C4-2B (cell line): ENCODE measurements at regions not wholly inside any gene's neighbourhood (a gene's known extent, or its start where the extent isn't known, plus 50 kb on each side); places are given as distances from the start of the nearest gene placed in this dataset.
A peak's percentile ranks its signal among the peaks of the same experiment; 100 is the strongest.

Experiments
- H3K27ac ChIP-seq: fragments of 450-650 bp; 2 replicates; pipeline ENCODE4 v1.5.1; 2017
- ZFX ChIP-seq: fragments of 450-650 bp; IDR thresholded peaks from 2 replicates; pipeline ENCODE4 v1.6.1; 2017
- TF ChIP-seq, protein P1 (sequence below): fragments of 450-650 bp; conservative IDR thresholded peaks from 2 replicates; pipeline ENCODE4 v1.5.1; 2017; ENCODE audit warnings: mild to moderate bottlenecking

DNA sequence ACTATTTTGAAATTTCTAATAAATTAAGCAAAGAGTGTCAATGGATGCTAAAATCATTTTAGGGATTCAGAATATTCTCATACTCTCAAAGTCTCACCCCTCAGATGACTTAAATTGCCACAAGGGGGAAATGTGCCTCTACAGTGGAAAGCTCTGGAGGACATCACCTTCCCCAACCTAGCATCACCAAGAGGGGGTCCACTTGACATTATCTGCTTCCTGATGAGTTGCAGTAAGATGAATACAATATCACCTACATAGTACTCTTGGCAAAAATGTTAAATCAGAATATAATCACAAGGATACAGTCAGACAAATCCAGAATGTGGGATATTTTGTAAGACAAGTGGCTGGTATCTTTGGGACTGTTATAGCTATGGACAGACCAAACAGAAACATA lies 290.1 kb downstream of the MFSD1 start:
- TF ChIP-seq ZFX, result no peak
- TF ChIP-seq, protein P1, sequence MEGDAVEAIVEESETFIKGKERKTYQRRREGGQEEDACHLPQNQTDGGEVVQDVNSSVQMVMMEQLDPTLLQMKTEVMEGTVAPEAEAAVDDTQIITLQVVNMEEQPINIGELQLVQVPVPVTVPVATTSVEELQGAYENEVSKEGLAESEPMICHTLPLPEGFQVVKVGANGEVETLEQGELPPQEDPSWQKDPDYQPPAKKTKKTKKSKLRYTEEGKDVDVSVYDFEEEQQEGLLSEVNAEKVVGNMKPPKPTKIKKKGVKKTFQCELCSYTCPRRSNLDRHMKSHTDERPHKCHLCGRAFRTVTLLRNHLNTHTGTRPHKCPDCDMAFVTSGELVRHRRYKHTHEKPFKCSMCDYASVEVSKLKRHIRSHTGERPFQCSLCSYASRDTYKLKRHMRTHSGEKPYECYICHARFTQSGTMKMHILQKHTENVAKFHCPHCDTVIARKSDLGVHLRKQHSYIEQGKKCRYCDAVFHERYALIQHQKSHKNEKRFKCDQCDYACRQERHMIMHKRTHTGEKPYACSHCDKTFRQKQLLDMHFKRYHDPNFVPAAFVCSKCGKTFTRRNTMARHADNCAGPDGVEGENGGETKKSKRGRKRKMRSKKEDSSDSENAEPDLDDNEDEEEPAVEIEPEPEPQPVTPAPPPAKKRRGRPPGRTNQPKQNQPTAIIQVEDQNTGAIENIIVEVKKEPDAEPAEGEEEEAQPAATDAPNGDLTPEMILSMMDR, result 0 out of 2 replicates have a peak, but pooled peaks have one; percentile 3
- H3K27ac ChIP-seq, result no peak overlapping the region

DNA sequence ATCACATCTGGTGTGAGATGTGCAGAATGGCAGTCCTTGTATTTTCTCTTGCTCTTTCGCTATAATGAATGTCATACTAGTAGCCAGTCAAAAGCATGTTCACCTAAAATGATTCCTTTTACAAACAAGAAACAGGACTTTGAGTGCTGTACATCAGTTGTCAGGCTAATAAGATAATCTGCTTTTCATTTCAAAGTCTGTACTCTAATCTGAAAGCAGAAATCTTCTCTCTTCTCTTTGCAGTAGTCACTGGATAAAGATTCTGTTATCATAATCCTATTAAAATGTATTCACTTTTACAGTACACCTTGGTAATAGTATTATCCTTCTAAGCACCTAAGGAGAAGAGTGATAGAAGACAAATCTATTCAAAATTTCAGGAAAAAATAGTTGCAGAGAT lies 300.1 kb downstream of the MFSD1 start:
- TF ChIP-seq, protein P1, result no peak
- TF ChIP-seq ZFX, result no peak
- no peak overlapping the region for H3K27ac ChIP-seq

DNA sequence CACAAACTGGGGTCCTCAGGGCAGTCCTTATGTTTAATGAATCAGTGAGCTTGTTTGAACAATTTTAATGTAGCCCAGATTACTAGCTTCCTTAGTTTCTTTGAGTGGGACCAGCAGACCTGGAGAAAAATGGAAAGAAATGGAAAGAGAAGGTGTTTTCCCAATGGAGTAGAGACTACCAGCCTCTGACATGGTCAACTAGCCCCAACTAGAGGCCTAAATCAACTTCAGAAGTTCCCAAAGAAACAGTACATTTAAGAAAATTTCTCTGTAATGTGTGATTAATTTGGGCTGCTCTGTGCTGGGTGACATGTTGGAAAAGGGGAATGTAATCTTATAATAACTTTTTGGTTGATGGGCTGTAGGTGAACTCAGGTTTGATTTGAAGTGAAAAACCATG lies 310.9 kb downstream of the MFSD1 start:
- H3K27ac ChIP-seq, result no peak overlapping the region
- TF ChIP-seq ZFX, result no peak
- TF ChIP-seq, protein P1, result peak; percentile 8; the same call in 1 of the 2 replicates

DNA sequence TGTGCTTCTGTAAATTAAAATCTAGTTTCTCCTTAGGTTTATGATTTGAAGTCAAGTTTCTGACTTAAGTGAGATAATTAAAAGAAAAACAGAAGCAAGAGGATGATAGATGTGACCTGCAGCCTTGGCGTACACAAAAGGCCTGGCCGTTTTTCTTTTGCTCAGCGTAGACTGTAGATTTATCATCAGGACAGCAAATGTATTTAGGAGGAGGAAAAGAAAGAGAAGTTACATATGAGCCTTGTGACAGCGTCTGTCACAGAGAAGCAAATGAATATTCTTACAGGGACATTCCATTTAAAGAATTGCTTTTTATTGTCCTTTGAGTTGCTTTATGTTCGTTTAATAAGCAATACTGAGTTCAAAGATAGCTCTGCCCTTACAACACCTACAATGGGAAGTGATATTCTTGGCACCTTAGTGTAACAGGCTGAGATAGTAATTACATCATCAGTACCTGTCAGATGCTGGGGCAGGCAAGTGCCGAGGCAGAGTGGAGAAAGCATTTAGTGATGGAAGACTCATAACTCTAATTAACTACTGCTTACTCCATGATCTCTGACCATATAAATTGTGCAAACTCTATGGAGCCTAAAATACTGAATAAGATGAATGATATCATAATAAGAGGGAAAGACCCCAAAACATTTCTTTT lies 311.5 kb downstream of the MFSD1 start:
- no peak overlapping the region for H3K27ac ChIP-seq
- TF ChIP-seq ZFX, result no peak
- TF ChIP-seq, protein P1, result no peak

DNA sequence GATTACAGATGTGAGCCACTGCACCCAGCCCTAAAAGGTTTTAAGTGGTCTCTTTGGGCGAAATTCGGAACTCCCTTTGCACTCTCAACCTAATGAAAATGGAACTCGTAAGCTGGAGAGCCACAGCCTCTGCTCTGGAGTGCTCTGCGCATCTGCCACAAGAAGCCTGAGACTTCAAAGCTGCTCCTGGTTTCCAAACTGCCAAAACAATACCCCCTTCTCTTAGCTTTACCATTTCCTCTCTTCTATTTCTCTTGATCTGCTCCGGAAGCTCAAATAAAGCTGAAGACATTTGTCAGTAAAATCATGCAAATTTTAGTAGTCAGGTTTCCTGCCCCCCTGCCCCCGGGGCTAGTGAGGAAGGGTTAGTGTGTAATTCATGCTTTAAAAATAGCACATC lies 312.7 kb downstream of the MFSD1 start:
- no peak for TF ChIP-seq ZFX
- TF ChIP-seq, protein P1, result no peak
- H3K27ac ChIP-seq, result no peak overlapping the region

DNA sequence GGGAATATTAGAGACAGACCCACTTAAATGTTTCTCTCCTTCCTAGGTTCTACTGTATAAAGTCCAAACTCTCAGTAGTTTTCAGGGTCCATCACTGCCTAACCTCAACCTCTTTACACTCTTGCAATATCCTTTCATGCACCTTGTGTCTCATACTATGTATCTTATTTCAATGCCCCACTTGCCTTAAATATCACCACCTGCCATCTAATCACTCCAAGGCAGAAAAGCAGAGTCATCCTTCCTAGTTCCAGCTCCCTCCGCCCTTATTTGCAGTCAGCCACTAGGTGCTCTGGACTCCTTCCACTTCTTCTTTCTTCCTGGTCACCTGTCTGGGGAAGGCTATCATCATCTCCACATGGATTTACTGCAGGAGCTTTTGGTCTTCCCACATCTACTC lies 322.0 kb downstream of the MFSD1 start:
- no peak overlapping the region for H3K27ac ChIP-seq
- TF ChIP-seq ZFX, result no peak
- TF ChIP-seq, protein P1, result no peak

DNA sequence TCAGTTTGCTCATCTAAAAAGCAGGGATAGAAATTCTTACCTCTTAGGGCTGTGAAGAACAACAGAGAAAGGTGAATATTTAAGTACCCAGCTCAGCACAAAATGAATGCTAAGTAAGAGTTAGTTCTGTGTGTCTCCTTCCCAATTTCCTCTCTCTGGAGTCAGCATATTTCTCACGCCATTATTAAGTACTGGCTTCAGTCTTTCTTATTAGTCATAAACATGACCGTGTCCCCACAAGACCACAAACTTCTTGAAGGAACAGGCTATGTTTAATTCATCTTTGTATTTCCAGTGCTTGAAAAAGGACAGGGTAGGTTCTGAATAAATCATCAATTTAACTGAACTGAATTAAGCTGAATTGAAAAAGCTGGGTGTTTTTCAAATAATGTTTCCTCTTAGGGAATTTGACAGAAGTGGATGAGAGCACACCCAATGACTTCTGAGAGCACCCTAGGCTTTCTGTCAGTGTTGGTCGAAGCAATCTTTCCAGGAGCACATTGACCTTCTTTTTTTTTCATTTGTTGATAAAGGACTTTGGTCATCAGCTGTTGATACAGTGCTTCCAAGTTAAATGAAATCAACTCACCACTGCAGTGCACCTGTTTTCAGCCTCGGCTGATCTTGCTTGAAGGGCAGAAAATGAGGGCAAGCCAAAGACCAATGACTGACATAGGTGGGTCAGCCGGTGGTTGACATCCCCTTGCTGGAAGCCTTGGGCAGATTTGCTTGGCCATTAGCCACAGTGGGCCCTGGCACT lies 324.6 kb downstream of the MFSD1 start:
- TF ChIP-seq, protein P1, result no peak
- no peak for TF ChIP-seq ZFX
- no peak overlapping the region for H3K27ac ChIP-seq
